ENCODE measurements at regions not wholly inside any gene's neighbourhood (a gene's known extent, or its start where the extent isn't known, plus 50 kb on each side); places are given as distances from the start of the nearest gene placed in this dataset.

GRCh38 chr7:10116511-10116910 lies 857.2 kb upstream of the PHF14 start:
- TF ChIP-seq, protein P1, sequence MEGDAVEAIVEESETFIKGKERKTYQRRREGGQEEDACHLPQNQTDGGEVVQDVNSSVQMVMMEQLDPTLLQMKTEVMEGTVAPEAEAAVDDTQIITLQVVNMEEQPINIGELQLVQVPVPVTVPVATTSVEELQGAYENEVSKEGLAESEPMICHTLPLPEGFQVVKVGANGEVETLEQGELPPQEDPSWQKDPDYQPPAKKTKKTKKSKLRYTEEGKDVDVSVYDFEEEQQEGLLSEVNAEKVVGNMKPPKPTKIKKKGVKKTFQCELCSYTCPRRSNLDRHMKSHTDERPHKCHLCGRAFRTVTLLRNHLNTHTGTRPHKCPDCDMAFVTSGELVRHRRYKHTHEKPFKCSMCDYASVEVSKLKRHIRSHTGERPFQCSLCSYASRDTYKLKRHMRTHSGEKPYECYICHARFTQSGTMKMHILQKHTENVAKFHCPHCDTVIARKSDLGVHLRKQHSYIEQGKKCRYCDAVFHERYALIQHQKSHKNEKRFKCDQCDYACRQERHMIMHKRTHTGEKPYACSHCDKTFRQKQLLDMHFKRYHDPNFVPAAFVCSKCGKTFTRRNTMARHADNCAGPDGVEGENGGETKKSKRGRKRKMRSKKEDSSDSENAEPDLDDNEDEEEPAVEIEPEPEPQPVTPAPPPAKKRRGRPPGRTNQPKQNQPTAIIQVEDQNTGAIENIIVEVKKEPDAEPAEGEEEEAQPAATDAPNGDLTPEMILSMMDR (IDR thresholded peaks at IDR 0.05): no peak
- TF ChIP-seq EZH2 (IDR thresholded peaks at IDR 0.05): no peak
- TF ChIP-seq EZH2phosphoT487 (IDR thresholded peaks at IDR 0.05): no peak
